Lower leg skin (tissue), 4 donors: ENCODE measurements at regions not wholly inside any gene's neighbourhood (a gene's known extent, or its start where the extent isn't known, plus 50 kb on each side); places are given as distances from the start of the nearest gene placed in this dataset.

ENCODE experiments used
- DNase-seq, 2 donors: peaks; one replicate each; pipeline ENCODE4 v3.0.0-alpha.2; 2019; ENCODE audit warnings: low spot score in 2 of 2
- H3K4me3 ChIP-seq: fragments of 200-600 bp; sonication (generic); 2 replicates; pipeline ENCODE4 v1.5.1; 2017; ENCODE audit warnings: mild to moderate bottlenecking, low read depth; ENCODE audit not compliant: poor library complexity, severe bottlenecking
- POLR2A ChIP-seq, 2 donors: fragments of 450-650 bp; IDR thresholded peaks; one replicate each; pipeline ENCODE4 v1.6.1; 2016 to 2017; ENCODE audit warnings: antibody characterized with exemption in 2 of 2, mild to moderate bottlenecking in 1 of 2, moderate library complexity in 1 of 2
- WGBS, 2 donors: methylation state at CpG; one replicate each; pipeline ENCODE4 v1.1.5; 2018; 5-methylcytosine and 5-hydroxymethylcytosine counted together
- intact Hi-C: fragments of 100-400 bp; cut with DNase I; formaldehyde crosslinking; loops from one replicate; pipeline ENCODE4 v1.15.0; 2023; ENCODE audit warnings: low total_unique reads
- TF ChIP-seq, protein P1 (sequence below), 3 donors: fragments of 450-650 bp; IDR thresholded peaks; one replicate each; pipeline ENCODE4 v1.5.1; 2016; ENCODE audit warnings: antibody characterized with exemption in 3 of 3, mild to moderate bottlenecking in 3 of 3, moderate library complexity in 2 of 3

DNA sequence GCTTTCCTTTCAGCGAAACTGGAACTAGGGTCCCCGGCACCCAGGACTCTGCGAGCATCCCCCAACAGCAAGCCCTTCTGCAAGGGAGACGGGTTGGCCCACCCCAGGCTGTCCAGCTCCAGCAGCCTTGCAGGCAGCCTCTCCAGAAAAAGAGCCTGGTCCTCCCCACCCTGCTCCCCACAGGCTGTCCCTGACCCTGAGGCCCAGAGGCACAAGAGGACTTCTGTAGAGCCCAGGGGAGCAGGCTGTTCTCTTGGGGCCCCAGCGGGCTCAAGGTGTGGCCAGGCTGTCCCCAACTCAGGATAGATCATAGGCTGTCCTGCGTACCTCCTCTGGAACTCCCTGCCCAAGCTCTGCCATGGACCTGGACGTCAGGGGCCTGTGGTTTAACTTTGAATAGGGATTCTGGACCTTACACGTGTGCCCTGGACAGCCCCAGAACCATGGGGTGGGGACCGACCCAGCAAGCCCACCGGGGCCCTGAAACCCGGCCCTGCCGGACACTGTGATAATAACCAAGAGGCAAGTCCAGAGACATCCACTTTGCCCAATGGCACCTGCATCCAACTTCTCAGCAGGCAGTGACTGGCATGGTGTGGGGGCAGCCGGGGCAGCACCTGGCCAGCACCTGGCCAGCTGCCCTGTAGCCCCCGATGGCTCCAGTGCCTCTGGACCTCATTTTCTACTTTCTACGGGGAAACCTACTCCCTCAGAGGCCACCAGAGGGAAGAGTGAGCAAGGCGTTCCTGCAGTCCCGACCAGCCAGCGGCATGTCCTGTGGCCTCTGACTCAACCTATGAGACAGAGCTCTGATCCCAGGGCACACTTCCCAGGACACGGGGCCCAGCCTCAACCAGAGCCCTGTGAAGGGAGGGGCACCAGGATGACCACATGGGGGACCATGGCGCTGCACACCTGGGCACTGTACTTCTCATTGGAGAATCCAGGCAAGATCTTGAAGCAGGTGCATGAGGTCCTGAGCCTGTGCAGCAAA is 50.9 kb upstream of the TPM4 start:
- no peak overlapping the region for H3K4me3 ChIP-seq
- WGBS, 2 donors = 52 to 74% methylated on average over 14 to 18 of the region's 20 CpGs
- TF ChIP-seq, protein P1, sequence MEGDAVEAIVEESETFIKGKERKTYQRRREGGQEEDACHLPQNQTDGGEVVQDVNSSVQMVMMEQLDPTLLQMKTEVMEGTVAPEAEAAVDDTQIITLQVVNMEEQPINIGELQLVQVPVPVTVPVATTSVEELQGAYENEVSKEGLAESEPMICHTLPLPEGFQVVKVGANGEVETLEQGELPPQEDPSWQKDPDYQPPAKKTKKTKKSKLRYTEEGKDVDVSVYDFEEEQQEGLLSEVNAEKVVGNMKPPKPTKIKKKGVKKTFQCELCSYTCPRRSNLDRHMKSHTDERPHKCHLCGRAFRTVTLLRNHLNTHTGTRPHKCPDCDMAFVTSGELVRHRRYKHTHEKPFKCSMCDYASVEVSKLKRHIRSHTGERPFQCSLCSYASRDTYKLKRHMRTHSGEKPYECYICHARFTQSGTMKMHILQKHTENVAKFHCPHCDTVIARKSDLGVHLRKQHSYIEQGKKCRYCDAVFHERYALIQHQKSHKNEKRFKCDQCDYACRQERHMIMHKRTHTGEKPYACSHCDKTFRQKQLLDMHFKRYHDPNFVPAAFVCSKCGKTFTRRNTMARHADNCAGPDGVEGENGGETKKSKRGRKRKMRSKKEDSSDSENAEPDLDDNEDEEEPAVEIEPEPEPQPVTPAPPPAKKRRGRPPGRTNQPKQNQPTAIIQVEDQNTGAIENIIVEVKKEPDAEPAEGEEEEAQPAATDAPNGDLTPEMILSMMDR (IDR thresholded peaks at IDR 0.05) = no peak
- TF ChIP-seq POLR2A (IDR thresholded peaks at IDR 0.05) = no peak
- intact Hi-C loops = no loop called here
- no peak for DNase-seq

DNA sequence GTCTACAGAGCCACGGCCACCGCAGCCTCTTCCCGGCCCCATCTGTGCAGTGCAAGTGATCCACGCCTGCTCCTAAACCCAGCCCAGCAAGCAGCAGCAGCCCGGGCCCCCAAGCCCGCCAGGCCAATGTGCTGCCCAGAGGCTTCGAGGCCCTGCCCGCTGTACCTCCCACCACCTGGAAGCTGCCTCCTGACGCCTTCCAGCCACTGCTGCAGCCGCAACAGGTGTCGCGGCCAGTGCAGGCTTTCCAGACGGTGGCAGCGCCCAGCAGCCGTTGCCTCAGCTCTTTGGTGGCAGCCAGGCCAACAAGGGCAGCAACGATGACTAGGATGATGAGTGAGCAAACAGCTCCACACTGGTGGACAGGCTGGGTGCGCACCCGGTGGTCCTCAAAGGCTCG is 50.2 kb upstream of the TPM4 start:
- no peak for TF ChIP-seq POLR2A (IDR thresholded peaks at IDR 0.05)
- no peak overlapping the region for H3K4me3 ChIP-seq
- 82 to 83% methylated on average over 19 of the region's 19 CpGs for WGBS, 2 donors
- DNase-seq = no peak
- intact Hi-C loops = no loop called here
